ENCODE measurements at regions not wholly inside any gene's neighbourhood (a gene's known extent, or its start where the extent isn't known, plus 50 kb on each side); places are given as distances from the start of the nearest gene placed in this dataset.

- H3K9me3 ChIP-seq (ENCODE audit: low read length): peaks cover 2% of the 10 kb centered on the region; the same call in 1 of the 2 replicates
- ChIA-PET CTCF (ENCODE audit: low intra/inter-chr PET ratio, low total read pairs) (no interaction called here), POLR2A (interaction anchor here (1.3 kb wide), 1 partner anchor 115 kb away, joined by 3 read pairs; the partner anchor contains the start of gene PARP11)
- no peaks in the 10 kb centered on the region for H4K20me1 ChIP-seq (ENCODE audit: insufficient read depth, low read length)
- H3K27me3 ChIP-seq (ENCODE audit: control insufficient read depth in 1 of 2, insufficient read depth in 2 of 2, low read length in 2 of 2): no peaks in the 10 kb centered on the region; a peak in 1 of 5 replicates
- DNase-seq (ENCODE audit: low spot score) (no peak), FAIRE-seq (no peak), ATAC-seq (no peak)
- H3K4me2 ChIP-seq (ENCODE audit: low read depth, low read length): no peak overlapping the region
- no peak for TF ChIP-seq AGO2 (optimal IDR thresholded peaks at IDR 0.05; ENCODE audit: low read depth, low read length)
- no peak for TF ChIP-seq PHF21A (CRISPR knock-in tag; IDR thresholded peaks at IDR 0.05)
- TF ChIP-seq KDM2A (CRISPR knock-in tag; IDR thresholded peaks at IDR 0.05; ENCODE audit: borderline replicate concordance, low read depth): no peak
- no peak for TF ChIP-seq ZBTB4 (CRISPR knock-in tag; IDR thresholded peaks at IDR 0.05; ENCODE audit: borderline replicate concordance)
- TF ChIP-seq ATAD3A (CRISPR knock-in tag; IDR thresholded peaks at IDR 0.05): no peak
- TF ChIP-seq MAFF (IDR thresholded peaks at IDR 0.05; ENCODE audit: low read depth, low read length): peak; percentile 62; the same call in 1 of the 2 replicates
- peak; percentile 60 to 75 for TF ChIP-seq MAFK (conservative IDR thresholded peaks at IDR 0.05 in 1 of 2, IDR thresholded peaks at IDR 0.05 in 1 of 2; ENCODE audit: low read length in 2 of 2)
- H3K9ac ChIP-seq (ENCODE audit: insufficient read depth, low read depth, low read length): no peak overlapping the region
- no TSS peak for BruUV-seq (replicated peaks)
- H3K36me3 ChIP-seq (replicated peaks in 1 of 2; ENCODE audit: control insufficient read depth in 1 of 2, insufficient read depth in 2 of 2, low read length in 2 of 2): no peaks in the 10 kb centered on the region
- intact Hi-C loops (cut with micrococcal nuclease; ENCODE audit: unreplicated experiment): no loop called here
- no peaks in the 10 kb centered on the region for H3K79me2 ChIP-seq (ENCODE audit: insufficient read depth, low read length)
- in situ Hi-C loops (cut with HindIII; ENCODE audit: extremely low pct_ligation_motif_present, low pct_unique_long_range_greater_than_20kb): no loop called here
- H2AFZ ChIP-seq (ENCODE audit: low read length): no peak overlapping the region
- 53% methylated on average over 4 of the region's 4 CpGs for WGBS (ENCODE audit: low lambda C conversion rate)
- H3K4me1 ChIP-seq (ENCODE audit: insufficient read depth, low read length): peaks cover 24% of the 10 kb centered on the region
- H3K4me3 ChIP-seq (replicated peaks in 1 of 3; ENCODE audit: insufficient read depth in 1 of 3, low read depth in 2 of 3, low read length in 3 of 3): no peak overlapping the region
- H3K27ac ChIP-seq (ENCODE audit: extremely low read length, insufficient read depth, low read length): no peak overlapping the region
Observed at GRCh38 chr12:3988519-3989217, 115.5 kb upstream of the PARP11 start.
